SK-N-SH treated with all-trans-retinoic acid at 6 μM for 48 hours (cell line): ENCODE measurements at regions not wholly inside any gene's neighbourhood (a gene's known extent, or its start where the extent isn't known, plus 50 kb on each side); places are given as distances from the start of the nearest gene placed in this dataset.

Experiments
- ATAC-seq: fragments of 200-7000 bp; cut with Tn5 transposase; 3 replicates; pipeline ENCODE4 v1.9.1; 2020; ENCODE audit warnings: mild to moderate bottlenecking, moderate library complexity
- ARNTL ChIP-seq: fragments of 450-650 bp; formaldehyde crosslinking; IDR thresholded peaks from 2 replicates; pipeline ENCODE4 v1.5.0; 2020; ENCODE audit warnings: low read depth, mild to moderate bottlenecking, moderate library complexity, borderline replicate concordance
- BACH2 ChIP-seq: fragments of 250-450 bp; sonication (Bioruptor Pico); IDR thresholded peaks from 2 replicates; pipeline ENCODE4 v1.9.0; 2021; ENCODE audit warnings: mild to moderate bottlenecking, borderline replicate concordance
- CREB5 ChIP-seq: fragments of 250-450 bp; sonication (Bioruptor Pico); IDR thresholded peaks from 2 replicates; pipeline ENCODE4 v1.5.1; 2020; ENCODE audit warnings: low read depth, mild to moderate bottlenecking, moderate library complexity
- GLIS3 ChIP-seq: fragments of 250-450 bp; sonication (Bioruptor Pico); IDR thresholded peaks from 2 replicates; pipeline ENCODE4 v1.5.0; 2020; ENCODE audit warnings: mild to moderate bottlenecking, moderate library complexity
- OSR1 ChIP-seq: fragments of 250-450 bp; sonication (Bioruptor Pico); IDR thresholded peaks from 2 replicates; pipeline ENCODE4 v1.8.0; 2022; ENCODE audit warnings: moderate library complexity, mild to moderate bottlenecking, inconsistent platforms
- PATZ1 ChIP-seq: fragments of 250-450 bp; sonication (Bioruptor Pico); IDR thresholded peaks from 2 replicates; pipeline ENCODE4 v1.8.0; 2020; ENCODE audit warnings: mild to moderate bottlenecking, moderate library complexity, borderline replicate concordance
- POU6F1 ChIP-seq: fragments of 250-450 bp; sonication (Bioruptor Pico); IDR thresholded peaks from 2 replicates; pipeline ENCODE4 v1.8.0; 2021; ENCODE audit warnings: low read depth, mild to moderate bottlenecking, moderate library complexity, borderline replicate concordance
- SNAI2 ChIP-seq: fragments of 250-450 bp; sonication (Bioruptor Pico); IDR thresholded peaks from 2 replicates; pipeline ENCODE4 v1.5.0; 2020; ENCODE audit warnings: mild to moderate bottlenecking, moderate library complexity
- TOX ChIP-seq: fragments of 250-450 bp; sonication (Bioruptor Pico); IDR thresholded peaks from 2 replicates; pipeline ENCODE4 v1.8.0; 2021; ENCODE audit warnings: mild to moderate bottlenecking, moderate library complexity, borderline replicate concordance
- TSHZ2 ChIP-seq: fragments of 250-450 bp; sonication (Bioruptor Pico); IDR thresholded peaks from 2 replicates; pipeline ENCODE4 v1.5.0; 2020; ENCODE audit warnings: mild to moderate bottlenecking, moderate library complexity
- ZFP30 ChIP-seq: fragments of 450-650 bp; formaldehyde crosslinking; IDR thresholded peaks from 2 replicates; pipeline ENCODE4 v1.5.0; 2022; ENCODE audit warnings: mild to moderate bottlenecking, moderate library complexity
- ZNF70 ChIP-seq: fragments of 450-650 bp; formaldehyde crosslinking; IDR thresholded peaks from 2 replicates; pipeline ENCODE4 v1.5.0; 2020; ENCODE audit warnings: mild to moderate bottlenecking, moderate library complexity

- TF ChIP-seq TSHZ2 (CRISPR knock-in tag) (no peak), TOX (CRISPR knock-in tag) (no peak), OSR1 (CRISPR knock-in tag) (no peak), SNAI2 (no peak)
Measured at GRCh38 chr13:33742321-33742720, 75.6 kb upstream of the RFC3 start (continued).

- ATAC-seq, result no peak
- TF ChIP-seq GLIS3 (CRISPR knock-in tag), result no peak
- TF ChIP-seq BACH2 (CRISPR knock-in tag), result no peak
- TF ChIP-seq CREB5 (CRISPR knock-in tag), result no peak
- TF ChIP-seq ZNF70 (CRISPR knock-in tag), result no peak
- no peak for TF ChIP-seq ZFP30
- no peak for TF ChIP-seq PATZ1 (CRISPR knock-in tag)
Measured at GRCh38 chr13:33743438-33744368, 74.2 kb upstream of the RFC3 start.

- ATAC-seq, result no peak
- TF ChIP-seq ARNTL (CRISPR knock-in tag) (no peak), TOX (CRISPR knock-in tag) (no peak), TSHZ2 (CRISPR knock-in tag) (no peak), CREB5 (CRISPR knock-in tag) (no peak), POU6F1 (CRISPR knock-in tag) (no peak)
Measured at GRCh38 chr13:33744589-33745369, 73.2 kb upstream of the RFC3 start.
